H1 (cell line): ENCODE measurements at regions not wholly inside any gene's neighbourhood (a gene's known extent, or its start where the extent isn't known, plus 50 kb on each side); places are given as distances from the start of the nearest gene placed in this dataset.

Source experiments
- CBX5 ChIP-seq: fragments of 300-800, 300-1000 bp; sonication (generic); IDR thresholded peaks from 2 replicates; pipeline ENCODE4 v1.7.1; 2016; ENCODE audit warnings: antibody characterized with exemption, low read length, low read depth
- KDM5A ChIP-seq: fragments of 200-600 bp; IDR thresholded peaks from 2 replicates; pipeline ENCODE4 v1.7.1; 2012; ENCODE audit warnings: mild to moderate bottlenecking, low read length, inconsistent platforms, mixed read lengths
- MAFK ChIP-seq: IDR thresholded peaks from 2 replicates; pipeline ENCODE4 v1.6.1; 2012; ENCODE audit warnings: low read depth, mild to moderate bottlenecking, improper control_type of control experiment, low read length
- SIRT6 ChIP-seq: IDR thresholded peaks from one replicate; pipeline ENCODE4 v1.7.1; 2012; ENCODE audit warnings: low read length, inconsistent platforms
- TF ChIP-seq, protein P1 (sequence below): fragments of 300-600 bp; sonication (generic); IDR thresholded peaks from 2 replicates; pipeline ENCODE4 v1.7.1; 2012; ENCODE audit warnings: low read length, moderate library complexity, mild to moderate bottlenecking, inconsistent platforms; ENCODE audit not compliant: insufficient replicate concordance
- TF ChIP-seq, protein P2 (sequence below): IDR thresholded peaks from 2 replicates; pipeline ENCODE4 v1.6.1; 2011; ENCODE audit warnings: low read length, improper control_type of control experiment

- TF ChIP-seq, protein P1, sequence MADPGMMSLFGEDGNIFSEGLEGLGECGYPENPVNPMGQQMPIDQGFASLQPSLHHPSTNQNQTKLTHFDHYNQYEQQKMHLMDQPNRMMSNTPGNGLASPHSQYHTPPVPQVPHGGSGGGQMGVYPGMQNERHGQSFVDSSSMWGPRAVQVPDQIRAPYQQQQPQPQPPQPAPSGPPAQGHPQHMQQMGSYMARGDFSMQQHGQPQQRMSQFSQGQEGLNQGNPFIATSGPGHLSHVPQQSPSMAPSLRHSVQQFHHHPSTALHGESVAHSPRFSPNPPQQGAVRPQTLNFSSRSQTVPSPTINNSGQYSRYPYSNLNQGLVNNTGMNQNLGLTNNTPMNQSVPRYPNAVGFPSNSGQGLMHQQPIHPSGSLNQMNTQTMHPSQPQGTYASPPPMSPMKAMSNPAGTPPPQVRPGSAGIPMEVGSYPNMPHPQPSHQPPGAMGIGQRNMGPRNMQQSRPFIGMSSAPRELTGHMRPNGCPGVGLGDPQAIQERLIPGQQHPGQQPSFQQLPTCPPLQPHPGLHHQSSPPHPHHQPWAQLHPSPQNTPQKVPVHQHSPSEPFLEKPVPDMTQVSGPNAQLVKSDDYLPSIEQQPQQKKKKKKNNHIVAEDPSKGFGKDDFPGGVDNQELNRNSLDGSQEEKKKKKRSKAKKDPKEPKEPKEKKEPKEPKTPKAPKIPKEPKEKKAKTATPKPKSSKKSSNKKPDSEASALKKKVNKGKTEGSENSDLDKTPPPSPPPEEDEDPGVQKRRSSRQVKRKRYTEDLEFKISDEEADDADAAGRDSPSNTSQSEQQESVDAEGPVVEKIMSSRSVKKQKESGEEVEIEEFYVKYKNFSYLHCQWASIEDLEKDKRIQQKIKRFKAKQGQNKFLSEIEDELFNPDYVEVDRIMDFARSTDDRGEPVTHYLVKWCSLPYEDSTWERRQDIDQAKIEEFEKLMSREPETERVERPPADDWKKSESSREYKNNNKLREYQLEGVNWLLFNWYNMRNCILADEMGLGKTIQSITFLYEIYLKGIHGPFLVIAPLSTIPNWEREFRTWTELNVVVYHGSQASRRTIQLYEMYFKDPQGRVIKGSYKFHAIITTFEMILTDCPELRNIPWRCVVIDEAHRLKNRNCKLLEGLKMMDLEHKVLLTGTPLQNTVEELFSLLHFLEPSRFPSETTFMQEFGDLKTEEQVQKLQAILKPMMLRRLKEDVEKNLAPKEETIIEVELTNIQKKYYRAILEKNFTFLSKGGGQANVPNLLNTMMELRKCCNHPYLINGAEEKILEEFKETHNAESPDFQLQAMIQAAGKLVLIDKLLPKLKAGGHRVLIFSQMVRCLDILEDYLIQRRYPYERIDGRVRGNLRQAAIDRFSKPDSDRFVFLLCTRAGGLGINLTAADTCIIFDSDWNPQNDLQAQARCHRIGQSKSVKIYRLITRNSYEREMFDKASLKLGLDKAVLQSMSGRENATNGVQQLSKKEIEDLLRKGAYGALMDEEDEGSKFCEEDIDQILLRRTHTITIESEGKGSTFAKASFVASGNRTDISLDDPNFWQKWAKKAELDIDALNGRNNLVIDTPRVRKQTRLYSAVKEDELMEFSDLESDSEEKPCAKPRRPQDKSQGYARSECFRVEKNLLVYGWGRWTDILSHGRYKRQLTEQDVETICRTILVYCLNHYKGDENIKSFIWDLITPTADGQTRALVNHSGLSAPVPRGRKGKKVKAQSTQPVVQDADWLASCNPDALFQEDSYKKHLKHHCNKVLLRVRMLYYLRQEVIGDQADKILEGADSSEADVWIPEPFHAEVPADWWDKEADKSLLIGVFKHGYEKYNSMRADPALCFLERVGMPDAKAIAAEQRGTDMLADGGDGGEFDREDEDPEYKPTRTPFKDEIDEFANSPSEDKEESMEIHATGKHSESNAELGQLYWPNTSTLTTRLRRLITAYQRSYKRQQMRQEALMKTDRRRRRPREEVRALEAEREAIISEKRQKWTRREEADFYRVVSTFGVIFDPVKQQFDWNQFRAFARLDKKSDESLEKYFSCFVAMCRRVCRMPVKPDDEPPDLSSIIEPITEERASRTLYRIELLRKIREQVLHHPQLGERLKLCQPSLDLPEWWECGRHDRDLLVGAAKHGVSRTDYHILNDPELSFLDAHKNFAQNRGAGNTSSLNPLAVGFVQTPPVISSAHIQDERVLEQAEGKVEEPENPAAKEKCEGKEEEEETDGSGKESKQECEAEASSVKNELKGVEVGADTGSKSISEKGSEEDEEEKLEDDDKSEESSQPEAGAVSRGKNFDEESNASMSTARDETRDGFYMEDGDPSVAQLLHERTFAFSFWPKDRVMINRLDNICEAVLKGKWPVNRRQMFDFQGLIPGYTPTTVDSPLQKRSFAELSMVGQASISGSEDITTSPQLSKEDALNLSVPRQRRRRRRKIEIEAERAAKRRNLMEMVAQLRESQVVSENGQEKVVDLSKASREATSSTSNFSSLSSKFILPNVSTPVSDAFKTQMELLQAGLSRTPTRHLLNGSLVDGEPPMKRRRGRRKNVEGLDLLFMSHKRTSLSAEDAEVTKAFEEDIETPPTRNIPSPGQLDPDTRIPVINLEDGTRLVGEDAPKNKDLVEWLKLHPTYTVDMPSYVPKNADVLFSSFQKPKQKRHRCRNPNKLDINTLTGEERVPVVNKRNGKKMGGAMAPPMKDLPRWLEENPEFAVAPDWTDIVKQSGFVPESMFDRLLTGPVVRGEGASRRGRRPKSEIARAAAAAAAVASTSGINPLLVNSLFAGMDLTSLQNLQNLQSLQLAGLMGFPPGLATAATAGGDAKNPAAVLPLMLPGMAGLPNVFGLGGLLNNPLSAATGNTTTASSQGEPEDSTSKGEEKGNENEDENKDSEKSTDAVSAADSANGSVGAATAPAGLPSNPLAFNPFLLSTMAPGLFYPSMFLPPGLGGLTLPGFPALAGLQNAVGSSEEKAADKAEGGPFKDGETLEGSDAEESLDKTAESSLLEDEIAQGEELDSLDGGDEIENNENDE = no peak
- no peak for TF ChIP-seq SIRT6
- TF ChIP-seq MAFK = no peak
- TF ChIP-seq, protein P2, sequence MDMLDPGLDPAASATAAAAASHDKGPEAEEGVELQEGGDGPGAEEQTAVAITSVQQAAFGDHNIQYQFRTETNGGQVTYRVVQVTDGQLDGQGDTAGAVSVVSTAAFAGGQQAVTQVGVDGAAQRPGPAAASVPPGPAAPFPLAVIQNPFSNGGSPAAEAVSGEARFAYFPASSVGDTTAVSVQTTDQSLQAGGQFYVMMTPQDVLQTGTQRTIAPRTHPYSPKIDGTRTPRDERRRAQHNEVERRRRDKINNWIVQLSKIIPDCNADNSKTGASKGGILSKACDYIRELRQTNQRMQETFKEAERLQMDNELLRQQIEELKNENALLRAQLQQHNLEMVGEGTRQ = no peak
- no peak for TF ChIP-seq KDM5A
- TF ChIP-seq CBX5 = no peak
These were observed 428.5 kb downstream of the ADAMTS20 start (continued) for GRCh38 chr12:43123461-43123860.
